Colonic mucosa (tissue), 4 donors: ENCODE measurements at regions not wholly inside any gene's neighbourhood (a gene's known extent, or its start where the extent isn't known, plus 50 kb on each side); places are given as distances from the start of the nearest gene placed in this dataset.

ENCODE experiments used
- DNase-seq: peaks from one replicate; pipeline ENCODE4 v3.0.0-alpha.2; 2020
- H3K27ac ChIP-seq: fragments of 200-600 bp; one replicate; pipeline ENCODE4 v1.8.0; 2021
- H3K27me3 ChIP-seq: fragments of 200-600 bp; one replicate; pipeline ENCODE4 v1.8.0; 2021
- H3K36me3 ChIP-seq: fragments of 200-600 bp; one replicate; pipeline ENCODE4 v1.8.0; 2021
- H3K4me1 ChIP-seq: fragments of 200-600 bp; one replicate; pipeline ENCODE4 v1.8.0; 2021; ENCODE audit warnings: mild to moderate bottlenecking
- H3K4me3 ChIP-seq: fragments of 200-600 bp; one replicate; pipeline ENCODE4 v1.8.0; 2021
- H3K9ac ChIP-seq, 2 donors: one replicate each; pipeline ENCODE4 v1.7.0; 2013; ENCODE audit warnings: control low read depth in 2 of 2, low read depth in 2 of 2, low read length in 2 of 2
- H3K9me3 ChIP-seq: fragments of 200-600 bp; one replicate; pipeline ENCODE4 v1.8.0; 2021
- intact Hi-C: fragments of 100-400 bp; cut with DNase I; formaldehyde crosslinking; loops from one replicate; pipeline ENCODE4 v1.14.1; 2022
- TF ChIP-seq, protein P1 (sequence below): fragments of 200-600 bp; IDR thresholded peaks from one replicate; pipeline ENCODE4 v1.8.0; 2022; ENCODE audit warnings: antibody characterized with exemption, mild to moderate bottlenecking
- donor health status: healthy.
- donor health status: DM: no; HTN: no; CAD: no.
- donor health status: DM: no; HTN: no; CAD: no.

DNA sequence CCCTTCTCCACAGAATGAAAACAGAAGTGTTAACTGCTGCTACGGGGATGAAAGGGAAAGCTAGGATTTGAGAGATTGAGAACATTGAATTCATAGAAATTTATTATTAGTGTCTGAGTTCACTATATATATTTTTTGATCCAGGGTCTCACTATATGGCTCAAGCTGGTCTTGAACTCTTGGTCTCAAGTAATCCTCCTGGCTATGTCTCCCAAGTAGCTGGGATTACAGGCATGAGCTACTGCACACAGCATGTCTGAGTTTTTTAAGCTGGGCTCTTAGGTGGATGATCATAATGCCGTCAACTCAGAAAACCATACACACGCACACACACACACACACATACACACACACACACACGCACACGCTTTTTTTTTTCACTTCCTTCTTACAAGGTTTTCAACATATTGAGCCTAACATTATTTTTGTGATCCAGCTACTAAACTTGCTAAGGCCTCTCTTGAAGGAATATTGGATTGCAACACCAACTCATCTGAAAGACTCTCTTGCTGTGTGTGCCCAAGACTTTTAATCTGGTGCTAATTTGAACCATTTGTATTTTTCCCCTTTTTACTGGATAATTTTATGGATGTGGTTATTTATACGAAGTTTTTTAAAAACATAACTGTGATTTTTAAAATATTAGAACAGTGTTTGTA is 1045.4 kb downstream of the DTWD2 start:
- intact Hi-C loops, result no loop called here
- no peak overlapping the region for H3K9ac ChIP-seq
- TF ChIP-seq, protein P1, sequence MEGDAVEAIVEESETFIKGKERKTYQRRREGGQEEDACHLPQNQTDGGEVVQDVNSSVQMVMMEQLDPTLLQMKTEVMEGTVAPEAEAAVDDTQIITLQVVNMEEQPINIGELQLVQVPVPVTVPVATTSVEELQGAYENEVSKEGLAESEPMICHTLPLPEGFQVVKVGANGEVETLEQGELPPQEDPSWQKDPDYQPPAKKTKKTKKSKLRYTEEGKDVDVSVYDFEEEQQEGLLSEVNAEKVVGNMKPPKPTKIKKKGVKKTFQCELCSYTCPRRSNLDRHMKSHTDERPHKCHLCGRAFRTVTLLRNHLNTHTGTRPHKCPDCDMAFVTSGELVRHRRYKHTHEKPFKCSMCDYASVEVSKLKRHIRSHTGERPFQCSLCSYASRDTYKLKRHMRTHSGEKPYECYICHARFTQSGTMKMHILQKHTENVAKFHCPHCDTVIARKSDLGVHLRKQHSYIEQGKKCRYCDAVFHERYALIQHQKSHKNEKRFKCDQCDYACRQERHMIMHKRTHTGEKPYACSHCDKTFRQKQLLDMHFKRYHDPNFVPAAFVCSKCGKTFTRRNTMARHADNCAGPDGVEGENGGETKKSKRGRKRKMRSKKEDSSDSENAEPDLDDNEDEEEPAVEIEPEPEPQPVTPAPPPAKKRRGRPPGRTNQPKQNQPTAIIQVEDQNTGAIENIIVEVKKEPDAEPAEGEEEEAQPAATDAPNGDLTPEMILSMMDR, result no peak
- no peak overlapping the region for H3K4me3 ChIP-seq
- no peaks in the 10 kb centered on the region for H3K36me3 ChIP-seq
- no peaks in the 10 kb centered on the region for H3K27me3 ChIP-seq
- H3K9me3 ChIP-seq, result no peaks in the 10 kb centered on the region
- no peak overlapping the region for H3K27ac ChIP-seq
- no peak for DNase-seq
- H3K4me1 ChIP-seq, result no peaks in the 10 kb centered on the region

DNA sequence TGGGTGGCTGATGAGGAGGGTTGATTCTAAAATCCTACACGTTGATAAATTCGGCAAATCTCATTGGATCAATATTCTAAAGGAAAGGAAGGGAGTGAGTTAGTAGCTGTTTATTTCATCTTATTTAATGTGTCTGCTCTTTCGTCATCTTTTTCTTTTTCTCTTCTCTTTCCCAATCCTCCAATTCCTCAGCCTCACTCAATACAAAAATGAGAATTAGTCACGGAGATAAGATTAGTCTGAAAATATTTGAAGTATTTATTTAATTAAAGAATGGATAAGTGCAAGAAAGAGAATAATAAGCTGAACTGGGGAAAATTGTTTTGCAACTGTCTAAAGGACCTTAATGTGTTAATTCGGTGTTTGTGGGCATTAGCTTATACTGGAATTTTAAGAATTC is 1095.1 kb downstream of the DTWD2 start:
- DNase-seq, result no peak
- no peaks in the 10 kb centered on the region for H3K4me1 ChIP-seq
- H3K9me3 ChIP-seq, result no peaks in the 10 kb centered on the region
- no peaks in the 10 kb centered on the region for H3K27me3 ChIP-seq
- H3K36me3 ChIP-seq, result no peaks in the 10 kb centered on the region
- intact Hi-C loops, result no loop called here
- H3K27ac ChIP-seq, result no peak overlapping the region
- TF ChIP-seq, protein P1, result no peak
- no peak overlapping the region for H3K9ac ChIP-seq
- no peak overlapping the region for H3K4me3 ChIP-seq

- intact Hi-C loops, result no loop called here
- Histone ChIP-seq H3K4me1 (no peaks in the 10 kb centered on the region), H3K9ac (no peak overlapping the region)
Measured at GRCh38 chr5:117892360-117892759, 1096.0 kb downstream of the DTWD2 start.

DNA sequence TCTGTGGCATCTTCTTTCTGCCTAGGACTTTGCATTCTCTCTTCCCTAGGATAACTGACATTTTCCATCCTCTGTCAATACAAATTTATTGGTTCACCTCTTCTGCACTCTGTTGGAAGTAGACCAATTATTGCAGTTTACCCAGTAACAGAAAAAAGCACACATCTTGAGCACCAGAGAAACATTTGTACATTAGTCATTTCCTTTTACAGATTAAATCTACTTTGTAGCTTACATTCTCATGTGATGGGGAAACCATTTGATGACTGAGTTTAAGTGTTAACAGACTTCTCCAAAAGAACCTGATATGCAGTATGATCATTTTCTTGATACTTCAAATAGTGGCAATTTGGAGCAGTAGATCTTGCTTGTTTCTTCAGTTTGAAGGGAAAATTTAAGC is 1098.8 kb downstream of the DTWD2 start:
- intact Hi-C loops, result no loop called here
- TF ChIP-seq, protein P1, result no peak
- Histone ChIP-seq H3K27me3 (no peaks in the 10 kb centered on the region), H3K9me3 (no peaks in the 10 kb centered on the region), H3K36me3 (no peaks in the 10 kb centered on the region), H3K27ac (no peak overlapping the region), H3K4me1 (no peaks in the 10 kb centered on the region), H3K9ac (no peak overlapping the region), H3K4me3 (no peak overlapping the region)
- no peak for DNase-seq

More at GRCh38 chr5:117892360-117892759, 1096.0 kb downstream of the DTWD2 start:
- DNase-seq, result no peak
- H3K36me3 ChIP-seq, result no peaks in the 10 kb centered on the region
- H3K4me3 ChIP-seq, result no peak overlapping the region
- TF ChIP-seq, protein P1, result no peak
- H3K9me3 ChIP-seq, result no peaks in the 10 kb centered on the region
- H3K27ac ChIP-seq, result no peak overlapping the region
- H3K27me3 ChIP-seq, result no peaks in the 10 kb centered on the region

DNA sequence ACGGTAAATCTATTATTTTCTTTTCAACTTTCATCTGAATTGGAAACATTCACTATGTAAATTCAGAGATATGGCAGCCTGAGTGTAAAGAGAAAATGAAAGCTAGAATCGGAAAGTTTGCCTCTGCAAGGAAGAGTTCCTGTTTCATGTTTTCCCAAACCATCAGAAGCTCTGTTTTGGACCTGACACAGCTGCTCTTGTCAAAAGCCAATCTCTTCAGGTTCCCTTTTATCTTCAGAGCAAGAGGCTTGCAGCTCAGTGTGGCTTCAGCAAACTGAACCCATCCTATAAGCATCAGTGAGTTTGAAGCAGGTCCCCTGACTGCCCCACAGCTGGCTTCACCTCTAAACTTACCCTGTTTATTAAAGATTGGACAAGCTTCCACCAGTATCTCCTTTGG is 1099.7 kb downstream of the DTWD2 start:
- TF ChIP-seq, protein P1, result no peak
- Histone ChIP-seq H3K27me3 (no peaks in the 10 kb centered on the region), H3K4me1 (no peaks in the 10 kb centered on the region), H3K4me3 (no peak overlapping the region), H3K9ac (no peak overlapping the region), H3K9me3 (no peaks in the 10 kb centered on the region), H3K36me3 (no peaks in the 10 kb centered on the region), H3K27ac (no peak overlapping the region)
- intact Hi-C loops, result no loop called here
- DNase-seq, result no peak
